ENCODE measurements at regions not wholly inside any gene's neighbourhood (a gene's known extent, or its start where the extent isn't known, plus 50 kb on each side); places are given as distances from the start of the nearest gene placed in this dataset.

- TF ChIP-seq NRF1 (conservative IDR thresholded peaks at IDR 0.05; ENCODE audit: low read depth, low read length) (no peak), ATF3 (IDR thresholded peaks at IDR 0.05; ENCODE audit: borderline replicate concordance, extremely low read depth, low read depth, low read length) (no peak), FOS (IDR thresholded peaks at IDR 0.05; ENCODE audit: borderline replicate concordance, extremely low read depth, insufficient read length) (no peak), ZNF592 (IDR thresholded peaks at IDR 0.05) (no peak), CTCF (IDR thresholded peaks at IDR 0.05 in 2 of 3, conservative IDR thresholded peaks at IDR 0.05 in 1 of 3; ENCODE audit: control insufficient read depth in 2 of 3, extremely low read depth in 1 of 3, insufficient read depth in 1 of 3, low read depth in 3 of 3, low read length in 3 of 3) (no peak), MLLT1 (IDR thresholded peaks at IDR 0.05) (no peak), NKRF (conservative IDR thresholded peaks at IDR 0.05) (no peak)
Observed at GRCh38 chr13:62643007-62643483, 1227.4 kb upstream of the PCDH20 start (continued).
